ENCODE measurements at regions not wholly inside any gene's neighbourhood (a gene's known extent, or its start where the extent isn't known, plus 50 kb on each side); places are given as distances from the start of the nearest gene placed in this dataset.

DNA sequence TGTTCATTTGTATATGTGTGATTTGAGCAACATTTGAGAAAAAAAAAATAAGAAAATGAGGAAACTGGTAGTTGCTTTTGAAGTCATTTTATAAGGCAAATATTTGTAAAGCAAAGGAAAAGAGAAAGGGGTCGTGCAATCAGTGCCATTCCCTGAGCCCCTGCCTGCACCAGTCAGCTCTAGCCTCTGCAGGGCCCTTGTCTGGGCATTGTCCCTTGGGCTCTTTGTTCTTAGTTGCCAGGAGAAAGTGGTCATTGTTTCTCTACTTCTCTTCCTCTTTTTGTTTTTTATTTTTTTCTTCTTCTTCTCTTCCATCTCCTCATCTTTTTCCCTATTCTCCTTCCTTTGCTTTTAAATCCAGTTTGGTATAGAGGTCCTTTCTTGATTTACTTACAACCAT is 175.3 kb upstream of the CREB1 start:
- TF ChIP-seq, protein P1, sequence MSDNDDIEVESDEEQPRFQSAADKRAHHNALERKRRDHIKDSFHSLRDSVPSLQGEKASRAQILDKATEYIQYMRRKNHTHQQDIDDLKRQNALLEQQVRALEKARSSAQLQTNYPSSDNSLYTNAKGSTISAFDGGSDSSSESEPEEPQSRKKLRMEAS (CRISPR knock-in tag; IDR thresholded peaks at IDR 0.05): no peak
- TF ChIP-seq, protein P2, sequence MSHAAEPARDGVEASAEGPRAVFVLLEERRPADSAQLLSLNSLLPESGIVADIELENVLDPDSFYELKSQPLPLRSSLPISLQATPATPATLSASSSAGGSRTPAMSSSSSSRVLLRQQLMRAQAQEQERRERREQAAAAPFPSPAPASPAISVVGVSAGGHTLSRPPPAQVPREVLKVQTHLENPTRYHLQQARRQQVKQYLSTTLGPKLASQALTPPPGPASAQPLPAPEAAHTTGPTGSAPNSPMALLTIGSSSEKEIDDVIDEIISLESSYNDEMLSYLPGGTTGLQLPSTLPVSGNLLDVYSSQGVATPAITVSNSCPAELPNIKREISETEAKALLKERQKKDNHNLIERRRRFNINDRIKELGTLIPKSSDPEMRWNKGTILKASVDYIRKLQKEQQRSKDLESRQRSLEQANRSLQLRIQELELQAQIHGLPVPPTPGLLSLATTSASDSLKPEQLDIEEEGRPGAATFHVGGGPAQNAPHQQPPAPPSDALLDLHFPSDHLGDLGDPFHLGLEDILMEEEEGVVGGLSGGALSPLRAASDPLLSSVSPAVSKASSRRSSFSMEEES (CRISPR knock-in tag; IDR thresholded peaks at IDR 0.05): no peak
- TF ChIP-seq RAD21 (CRISPR knock-in tag; conservative IDR thresholded peaks at IDR 0.05 in 1 of 2, IDR thresholded peaks at IDR 0.05 in 1 of 2): no peak
- TF ChIP-seq, protein P3, sequence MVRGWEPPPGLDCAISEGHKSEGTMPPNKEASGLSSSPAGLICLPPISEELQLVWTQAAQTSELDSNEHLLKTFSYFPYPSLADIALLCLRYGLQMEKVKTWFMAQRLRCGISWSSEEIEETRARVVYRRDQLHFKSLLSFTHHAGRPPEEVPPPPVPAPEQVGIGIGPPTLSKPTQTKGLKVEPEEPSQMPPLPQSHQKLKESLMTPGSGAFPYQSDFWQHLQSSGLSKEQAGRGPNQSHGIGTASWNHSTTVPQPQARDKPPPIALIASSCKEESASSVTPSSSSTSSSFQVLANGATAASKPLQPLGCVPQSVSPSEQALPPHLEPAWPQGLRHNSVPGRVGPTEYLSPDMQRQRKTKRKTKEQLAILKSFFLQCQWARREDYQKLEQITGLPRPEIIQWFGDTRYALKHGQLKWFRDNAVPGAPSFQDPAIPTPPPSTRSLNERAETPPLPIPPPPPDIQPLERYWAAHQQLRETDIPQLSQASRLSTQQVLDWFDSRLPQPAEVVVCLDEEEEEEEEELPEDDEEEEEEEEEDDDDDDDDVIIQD (CRISPR knock-in tag; IDR thresholded peaks at IDR 0.05): no peak

All from K562 (cell line).